RWPE2 (cell line): ENCODE measurements at regions not wholly inside any gene's neighbourhood (a gene's known extent, or its start where the extent isn't known, plus 50 kb on each side); places are given as distances from the start of the nearest gene placed in this dataset.

ENCODE experiments used
- ATAC-seq: fragments of 200-7000 bp; cut with Tn5 transposase; 3 replicates; pipeline ENCODE4 v1.9.1; 2021; ENCODE audit warnings: low read depth
- DNase-seq: peaks from one replicate; pipeline ENCODE4 v3.0.0-alpha.2; 2020; ENCODE audit warnings: low spot score
- H3K27ac ChIP-seq: fragments of 450-650 bp; 2 replicates; pipeline ENCODE4 v1.5.1; 2017; ENCODE audit warnings: mild to moderate bottlenecking; ENCODE audit not compliant: poor library complexity, severe bottlenecking
- H3K27me3 ChIP-seq: fragments of 250-450 bp; sonication (Bioruptor Pico); 2 replicates; pipeline ENCODE4 v1.5.1; 2021; ENCODE audit warnings: mild to moderate bottlenecking, moderate library complexity; ENCODE audit not compliant: insufficient read depth, poor library complexity, severe bottlenecking
- H3K36me3 ChIP-seq: fragments of 250-450 bp; sonication (Bioruptor Pico); 2 replicates; pipeline ENCODE4 v1.5.1; 2020; ENCODE audit warnings: low read depth, mild to moderate bottlenecking, moderate library complexity
- H3K4me1 ChIP-seq: fragments of 250-450 bp; sonication (Bioruptor Pico); 2 replicates; pipeline ENCODE4 v1.5.1; 2021; ENCODE audit warnings: mild to moderate bottlenecking, moderate library complexity; ENCODE audit not compliant: insufficient read depth, poor library complexity, severe bottlenecking
- H3K4me3 ChIP-seq: fragments of 250-450 bp; sonication (Bioruptor Pico); 2 replicates; pipeline ENCODE4 v1.5.1; 2021; ENCODE audit warnings: mild to moderate bottlenecking, moderate library complexity; ENCODE audit not compliant: severe bottlenecking
- H3K9me3 ChIP-seq: fragments of 250-450 bp; sonication (Bioruptor Pico); 2 replicates; pipeline ENCODE4 v1.5.1; 2021; ENCODE audit warnings: mild to moderate bottlenecking, moderate library complexity; ENCODE audit not compliant: severe bottlenecking
- TF ChIP-seq, protein P1 (sequence below): fragments of 450-650 bp; IDR thresholded peaks from one replicate; pipeline ENCODE4 v1.5.1; 2017; ENCODE audit warnings: mild to moderate bottlenecking, moderate library complexity; ENCODE audit not compliant: poor library complexity, severe bottlenecking

DNA sequence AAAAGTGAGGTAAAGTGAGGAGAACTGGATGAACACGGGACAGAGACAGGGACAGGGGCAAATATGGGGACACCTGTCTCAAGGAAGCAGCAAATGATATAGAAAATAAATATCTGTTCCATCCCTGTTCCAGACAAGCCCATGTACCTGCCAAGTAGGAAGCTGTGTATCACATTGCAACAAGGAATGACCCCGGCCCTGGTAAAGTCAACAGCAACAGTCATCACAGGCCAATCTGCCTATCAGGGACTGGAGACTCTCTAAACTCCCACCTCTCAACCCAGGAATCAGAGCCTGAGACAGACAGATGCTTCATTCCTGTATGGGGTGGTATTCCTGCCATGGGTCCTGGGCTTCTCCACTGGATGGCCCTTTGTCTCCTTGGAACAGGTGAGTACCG is 156.6 kb upstream of the PRSS1 start:
- no peaks in the 10 kb centered on the region for H3K36me3 ChIP-seq
- H3K27ac ChIP-seq, result no peak overlapping the region
- H3K4me3 ChIP-seq, result no peak overlapping the region
- DNase-seq (no peak), ATAC-seq (no peak)
- TF ChIP-seq, protein P1, sequence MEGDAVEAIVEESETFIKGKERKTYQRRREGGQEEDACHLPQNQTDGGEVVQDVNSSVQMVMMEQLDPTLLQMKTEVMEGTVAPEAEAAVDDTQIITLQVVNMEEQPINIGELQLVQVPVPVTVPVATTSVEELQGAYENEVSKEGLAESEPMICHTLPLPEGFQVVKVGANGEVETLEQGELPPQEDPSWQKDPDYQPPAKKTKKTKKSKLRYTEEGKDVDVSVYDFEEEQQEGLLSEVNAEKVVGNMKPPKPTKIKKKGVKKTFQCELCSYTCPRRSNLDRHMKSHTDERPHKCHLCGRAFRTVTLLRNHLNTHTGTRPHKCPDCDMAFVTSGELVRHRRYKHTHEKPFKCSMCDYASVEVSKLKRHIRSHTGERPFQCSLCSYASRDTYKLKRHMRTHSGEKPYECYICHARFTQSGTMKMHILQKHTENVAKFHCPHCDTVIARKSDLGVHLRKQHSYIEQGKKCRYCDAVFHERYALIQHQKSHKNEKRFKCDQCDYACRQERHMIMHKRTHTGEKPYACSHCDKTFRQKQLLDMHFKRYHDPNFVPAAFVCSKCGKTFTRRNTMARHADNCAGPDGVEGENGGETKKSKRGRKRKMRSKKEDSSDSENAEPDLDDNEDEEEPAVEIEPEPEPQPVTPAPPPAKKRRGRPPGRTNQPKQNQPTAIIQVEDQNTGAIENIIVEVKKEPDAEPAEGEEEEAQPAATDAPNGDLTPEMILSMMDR, result no peak
- no peaks in the 10 kb centered on the region for H3K9me3 ChIP-seq
- H3K27me3 ChIP-seq, result peaks cover 4% of the 10 kb centered on the region
- no peaks in the 10 kb centered on the region for H3K4me1 ChIP-seq

DNA sequence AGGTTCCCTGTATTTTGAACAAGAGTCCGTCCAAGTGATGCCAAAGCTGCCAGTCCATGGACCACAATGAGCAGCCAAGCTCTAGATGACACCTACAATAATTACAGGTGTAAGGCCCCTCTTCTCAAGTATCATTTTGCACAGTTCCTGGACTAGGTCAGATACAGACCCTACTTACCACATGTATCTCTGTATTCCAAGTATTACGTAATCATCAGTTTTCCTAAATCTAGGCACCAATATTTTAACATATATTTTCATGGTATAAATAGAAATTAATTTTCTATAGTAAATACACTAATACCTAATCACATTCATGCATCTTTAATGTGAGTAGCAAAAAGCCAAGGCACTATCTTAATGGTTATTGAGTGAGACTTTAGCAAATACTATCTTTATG is 157.0 kb upstream of the PRSS1 start:
- Histone ChIP-seq H3K4me3 (no peak overlapping the region), H3K9me3 (no peaks in the 10 kb centered on the region), H3K4me1 (no peaks in the 10 kb centered on the region), H3K27ac (no peak overlapping the region), H3K27me3 (peaks cover 4% of the 10 kb centered on the region), H3K36me3 (no peaks in the 10 kb centered on the region)
- DNase-seq (no peak), ATAC-seq (no peak)
- TF ChIP-seq, protein P1, result no peak

DNA sequence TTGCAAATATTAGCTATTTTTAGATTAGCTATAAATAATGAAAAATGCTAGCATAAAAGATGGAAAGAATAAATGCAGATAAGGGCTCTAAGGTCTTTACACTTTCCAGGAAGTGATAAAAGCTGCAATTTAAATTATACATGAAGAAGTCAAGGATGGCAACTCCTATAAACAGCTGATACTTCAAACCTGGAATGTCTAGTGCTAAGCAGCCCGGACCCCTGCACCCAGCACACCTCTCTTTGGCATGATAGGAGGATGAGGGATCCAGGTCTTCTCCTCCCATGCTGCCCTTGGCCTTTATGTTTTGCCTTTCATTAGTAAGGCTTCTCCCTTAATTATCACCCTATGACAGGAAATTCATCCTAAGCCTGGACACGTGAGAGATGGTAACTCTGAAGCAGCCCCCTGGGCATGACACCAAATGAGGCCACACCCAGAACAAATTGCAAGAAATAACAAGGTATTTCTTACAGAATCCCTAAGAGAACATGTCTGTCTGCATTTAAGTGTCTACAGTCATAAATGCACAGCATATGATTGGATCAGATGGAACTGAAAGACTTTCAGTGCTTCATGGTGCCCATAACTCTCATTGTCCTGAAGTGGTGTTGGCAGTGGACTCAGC is 158.3 kb upstream of the PRSS1 start:
- peaks cover 4% of the 10 kb centered on the region for H3K27me3 ChIP-seq
- H3K9me3 ChIP-seq, result no peaks in the 10 kb centered on the region
- H3K4me3 ChIP-seq, result no peak overlapping the region
- ATAC-seq (no peak), DNase-seq (no peak)
- no peaks in the 10 kb centered on the region for H3K4me1 ChIP-seq
- TF ChIP-seq, protein P1, result no peak
- no peaks in the 10 kb centered on the region for H3K36me3 ChIP-seq
- H3K27ac ChIP-seq, result no peak overlapping the region

DNA sequence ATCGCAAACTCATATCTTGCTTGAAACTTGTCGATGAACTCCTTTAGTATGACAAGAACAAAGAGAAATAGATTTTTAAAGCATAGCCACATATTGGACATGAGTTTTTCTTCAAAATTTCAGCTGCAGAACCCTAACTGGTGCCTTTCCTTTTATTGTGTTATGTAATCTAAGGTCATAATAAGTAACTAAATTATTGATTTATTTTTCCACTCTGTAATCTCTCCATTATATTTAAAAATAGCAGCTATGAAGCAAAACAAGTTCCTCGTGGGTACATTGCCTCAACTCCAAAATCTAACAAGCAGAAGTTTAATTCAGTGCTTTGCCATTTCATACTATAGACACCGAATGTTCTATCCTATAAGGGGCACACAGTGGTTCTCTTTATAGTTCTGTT is 159.2 kb upstream of the PRSS1 start:
- no peaks in the 10 kb centered on the region for H3K4me1 ChIP-seq
- H3K9me3 ChIP-seq, result no peaks in the 10 kb centered on the region
- no peak overlapping the region for H3K27ac ChIP-seq
- H3K27me3 ChIP-seq, result peaks cover 4% of the 10 kb centered on the region
- no peak overlapping the region for H3K4me3 ChIP-seq
- no peaks in the 10 kb centered on the region for H3K36me3 ChIP-seq
- no peak for DNase-seq
- TF ChIP-seq, protein P1, result no peak
- no peak for ATAC-seq

DNA sequence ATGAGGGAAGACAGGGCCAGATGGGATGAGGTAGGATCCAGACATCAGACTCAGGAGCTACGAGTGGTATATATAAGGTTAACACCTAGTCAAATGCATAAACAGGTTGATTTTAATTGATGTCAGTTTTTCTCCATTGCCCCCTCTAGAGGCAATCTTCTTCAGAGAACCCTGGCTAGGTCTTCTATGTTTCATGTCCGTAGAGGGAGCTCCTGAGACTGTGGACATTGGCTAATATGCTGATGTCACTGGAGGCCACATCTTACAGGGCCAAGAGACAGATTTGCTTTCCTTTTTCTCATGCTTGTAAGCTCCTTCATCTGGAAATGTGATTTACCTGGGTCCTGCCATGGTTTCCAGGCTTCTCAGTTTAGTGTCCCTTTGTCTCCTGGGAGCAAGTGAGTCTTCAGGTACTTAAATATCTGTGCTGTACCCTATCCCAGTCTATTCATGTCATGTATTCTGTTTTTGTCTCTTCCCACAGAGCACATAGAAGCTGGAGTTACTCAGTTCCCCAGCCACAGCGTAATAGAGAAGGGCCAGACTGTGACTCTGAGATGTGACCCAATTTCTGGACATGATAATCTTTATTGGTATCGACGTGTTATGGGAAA is 161.6 kb upstream of the PRSS1 start:
- no peaks in the 10 kb centered on the region for H3K9me3 ChIP-seq
- TF ChIP-seq, protein P1, result peak; percentile 60
- no peaks in the 10 kb centered on the region for H3K36me3 ChIP-seq
- no peak overlapping the region for H3K4me3 ChIP-seq
- no peak overlapping the region for H3K27ac ChIP-seq
- no peak for DNase-seq
- H3K4me1 ChIP-seq, result peaks cover 16% of the 10 kb centered on the region
- no peaks in the 10 kb centered on the region for H3K27me3 ChIP-seq
- ATAC-seq, result peak; percentile 65
